ENCODE measurements at regions not wholly inside any gene's neighbourhood (a gene's known extent, or its start where the extent isn't known, plus 50 kb on each side); places are given as distances from the start of the nearest gene placed in this dataset.
"Not testable (repeated sequence)": the region's sequence is repeated elsewhere in the genome, so short reads cannot be mapped to it uniquely, and the experiment has no call there.

- H3K27ac ChIP-seq (ENCODE audit: low read depth, low read length); POLR2A ChIA-PET (ENCODE audit: partially characterized antibody); H3K27me3 ChIP-seq (ENCODE audit: insufficient read depth, low read length); H3K9me3 ChIP-seq (ENCODE audit: control insufficient read depth in 1 of 2, low read length in 2 of 2); H3K4me3 Mint-ChIP-seq; H3K27me3 Mint-ChIP-seq; H3K4me1 Mint-ChIP-seq; H3K36me3 Mint-ChIP-seq; H3K4me1 ChIP-seq (ENCODE audit: insufficient read depth, low read length); H3K27ac Mint-ChIP-seq; intact Hi-C loops (cut with micrococcal nuclease); DNase-seq; H3K4me3 ChIP-seq (ENCODE audit: low read length in 2 of 2); H3K36me3 ChIP-seq (ENCODE audit: insufficient read depth, low read length); CTCF ChIA-PET (ENCODE audit: partially characterized antibody): not testable (repeated sequence)
- H3K9me3 Mint-ChIP-seq: peaks cover 0 to 11% (median 2%) of the 10 kb centered on the region in 8 donors
These were observed 361.6 kb upstream of the EDIL3 start for GRCh38 chr5:84746280-84746679.

DNA sequence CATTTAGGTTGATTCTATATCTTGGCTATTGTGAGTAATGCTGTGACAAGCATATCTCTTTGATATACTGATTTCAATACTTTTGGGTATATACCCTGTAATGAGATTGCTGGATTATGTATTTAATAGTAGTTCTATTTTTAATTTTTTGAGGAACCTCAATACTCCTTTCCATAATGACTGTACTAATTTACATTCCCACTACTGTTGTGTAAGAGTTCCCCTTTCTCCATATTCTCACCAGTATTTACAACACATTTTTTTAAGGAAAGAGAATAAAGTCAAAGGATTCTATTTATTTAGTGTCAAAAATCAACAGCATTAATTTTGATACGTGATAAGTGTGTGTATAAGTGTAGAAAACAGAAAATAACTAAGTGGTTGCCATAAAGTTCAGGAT, 356.4 kb upstream of the EDIL3 start:
- Mint-ChIP-seq H3K36me3 (no peaks in the 10 kb centered on the region), H3K27me3 (no peaks in the 10 kb centered on the region), H3K4me3 (no peak overlapping the region), H3K27ac (no peak overlapping the region), H3K9me3 (peaks cover 0 to 9% (median under 1%) of the 10 kb centered on the region in 8 donors), H3K4me1 (no peaks in the 10 kb centered on the region)
- no peaks in the 10 kb centered on the region for H3K4me1 ChIP-seq (ENCODE audit: insufficient read depth, low read length)
- H3K36me3 ChIP-seq (ENCODE audit: insufficient read depth, low read length): no peaks in the 10 kb centered on the region
- H3K9me3 ChIP-seq (ENCODE audit: control insufficient read depth in 1 of 2, low read length in 2 of 2): no peaks in the 10 kb centered on the region
- H3K4me3 ChIP-seq (ENCODE audit: low read length in 2 of 2): no peak overlapping the region
- no peak overlapping the region for H3K27ac ChIP-seq (ENCODE audit: low read depth, low read length)
- intact Hi-C loops (cut with micrococcal nuclease): no loop called here
- ChIA-PET POLR2A (ENCODE audit: partially characterized antibody) (no interaction called here), CTCF (ENCODE audit: partially characterized antibody) (no interaction called here)
- DNase-seq: no peak
- H3K27me3 ChIP-seq (ENCODE audit: insufficient read depth, low read length): no peaks in the 10 kb centered on the region

DNA sequence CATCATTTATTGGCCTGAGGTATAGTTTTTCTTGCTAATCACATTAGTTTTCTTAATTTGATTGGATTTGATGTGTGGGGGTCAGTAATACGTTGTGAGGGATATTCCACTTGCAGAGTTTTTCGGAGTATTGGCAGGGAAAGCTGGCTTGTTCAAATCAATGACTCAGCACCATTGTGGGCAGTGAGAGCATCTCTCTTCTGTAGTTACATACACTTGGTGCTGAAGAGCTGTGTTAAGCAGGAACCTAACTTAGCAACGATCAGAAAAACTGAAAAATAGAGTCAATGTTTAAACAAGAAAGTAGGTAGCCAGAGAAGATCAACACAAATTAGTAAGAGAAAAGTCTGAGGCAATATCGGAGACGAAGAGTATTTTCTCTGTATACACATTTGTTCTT, 344.6 kb upstream of the EDIL3 start:
- Histone ChIP-seq H3K27me3 (ENCODE audit: insufficient read depth, low read length) (no peaks in the 10 kb centered on the region), H3K9me3 (ENCODE audit: control insufficient read depth in 1 of 2, low read length in 2 of 2) (no peaks in the 10 kb centered on the region), H3K4me3 (ENCODE audit: low read length in 2 of 2) (no peak overlapping the region), H3K27ac (ENCODE audit: low read depth, low read length) (no peak overlapping the region), H3K36me3 (ENCODE audit: insufficient read depth, low read length) (no peaks in the 10 kb centered on the region), H3K4me1 (ENCODE audit: insufficient read depth, low read length) (no peaks in the 10 kb centered on the region)
- Mint-ChIP-seq H3K36me3 (no peaks in the 10 kb centered on the region), H3K27ac (no peak overlapping the region), H3K9me3 (peaks cover 0 to 7% (median under 1%) of the 10 kb centered on the region in 8 donors), H3K4me3 (no peak overlapping the region), H3K4me1 (no peaks in the 10 kb centered on the region), H3K27me3 (no peaks in the 10 kb centered on the region)
- DNase-seq: no peak
- CTCF ChIA-PET (ENCODE audit: partially characterized antibody): no interaction called here
- POLR2A ChIA-PET (ENCODE audit: partially characterized antibody): no interaction called here
- intact Hi-C loops (cut with micrococcal nuclease): no loop called here

DNA sequence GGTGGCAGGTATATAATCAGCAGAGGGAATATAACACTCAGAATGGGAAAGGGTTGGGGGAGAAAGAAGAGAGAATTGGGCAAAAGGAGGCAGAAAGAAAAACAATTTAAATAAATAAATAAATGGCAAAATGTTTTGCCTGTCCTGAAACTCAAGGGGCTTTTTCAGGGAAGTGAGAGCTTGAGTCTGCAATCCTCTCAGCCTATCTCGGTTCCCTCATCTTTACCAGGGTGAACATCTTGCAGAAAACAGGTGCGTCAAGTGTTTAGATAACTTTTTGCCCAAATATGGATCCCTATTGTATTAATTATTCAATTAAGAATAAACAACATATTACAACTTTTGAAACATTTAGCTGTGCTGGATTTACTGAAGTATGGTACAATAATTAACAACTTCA, 343.0 kb upstream of the EDIL3 start:
- ChIA-PET POLR2A (ENCODE audit: partially characterized antibody) (no interaction called here), CTCF (ENCODE audit: partially characterized antibody) (no interaction called here)
- peaks cover 0 to 4% (median 0%) of the 10 kb centered on the region in 8 donors for H3K9me3 Mint-ChIP-seq
- H3K27me3 Mint-ChIP-seq: no peaks in the 10 kb centered on the region
- no peaks in the 10 kb centered on the region for H3K36me3 ChIP-seq (ENCODE audit: insufficient read depth, low read length)
- no peaks in the 10 kb centered on the region for H3K27me3 ChIP-seq (ENCODE audit: insufficient read depth, low read length)
- H3K27ac Mint-ChIP-seq: no peak overlapping the region
- no peak overlapping the region for H3K4me3 Mint-ChIP-seq
- H3K4me3 ChIP-seq (ENCODE audit: low read length in 2 of 2): no peak overlapping the region
- DNase-seq: no peak
- no peaks in the 10 kb centered on the region for H3K4me1 Mint-ChIP-seq
- no peaks in the 10 kb centered on the region for H3K4me1 ChIP-seq (ENCODE audit: insufficient read depth, low read length)
- intact Hi-C loops (cut with micrococcal nuclease): no loop called here
- no peaks in the 10 kb centered on the region for H3K9me3 ChIP-seq (ENCODE audit: control insufficient read depth in 1 of 2, low read length in 2 of 2)
- H3K27ac ChIP-seq (ENCODE audit: low read depth, low read length): no peak overlapping the region
- H3K36me3 Mint-ChIP-seq: no peaks in the 10 kb centered on the region

DNA sequence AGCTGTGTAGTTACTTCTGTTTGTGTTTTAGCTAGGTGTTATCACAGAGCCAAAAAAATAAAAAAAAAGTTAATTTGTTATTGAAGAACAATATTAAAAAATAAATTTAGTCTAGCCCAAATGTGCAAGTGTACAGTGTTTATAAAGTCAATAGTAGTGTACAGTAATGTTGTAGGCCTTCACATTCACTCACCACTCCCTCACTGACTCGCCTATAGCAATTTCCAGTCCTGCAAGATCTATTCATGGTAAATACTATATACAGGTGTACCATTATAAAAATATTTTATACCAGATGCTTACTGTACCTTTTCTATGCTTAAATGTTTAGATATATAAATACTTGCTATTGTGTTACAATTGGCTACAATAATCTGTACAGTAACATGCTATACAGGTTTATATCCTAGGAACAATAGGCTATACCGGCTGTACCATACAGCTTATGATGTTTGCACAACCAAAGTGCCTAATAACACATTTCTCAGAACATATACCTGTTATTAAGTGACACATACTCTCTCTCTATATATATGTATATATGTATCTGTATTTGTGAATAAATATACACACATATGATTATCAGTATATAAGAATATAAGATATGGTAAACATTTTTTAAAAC, 341.4 kb upstream of the EDIL3 start:
- no peaks in the 10 kb centered on the region for H3K4me1 ChIP-seq (ENCODE audit: insufficient read depth, low read length)
- intact Hi-C loops (cut with micrococcal nuclease): no loop called here
- no peaks in the 10 kb centered on the region for H3K36me3 Mint-ChIP-seq
- peaks cover 0 to 4% (median 0%) of the 10 kb centered on the region in 8 donors for H3K9me3 Mint-ChIP-seq
- no peaks in the 10 kb centered on the region for H3K27me3 Mint-ChIP-seq
- H3K9me3 ChIP-seq (ENCODE audit: control insufficient read depth in 1 of 2, low read length in 2 of 2): no peaks in the 10 kb centered on the region
- no peak for DNase-seq
- H3K27me3 ChIP-seq (ENCODE audit: insufficient read depth, low read length): no peaks in the 10 kb centered on the region
- H3K4me3 ChIP-seq (ENCODE audit: low read length in 2 of 2): no peak overlapping the region
- H3K27ac Mint-ChIP-seq: no peak overlapping the region
- POLR2A ChIA-PET (ENCODE audit: partially characterized antibody): no interaction called here
- no peaks in the 10 kb centered on the region for H3K4me1 Mint-ChIP-seq
- CTCF ChIA-PET (ENCODE audit: partially characterized antibody): interaction anchor here (0.6 kb wide), 1 partner anchor 93 kb away, joined by 3 read pairs; no protein-coding TSS in a partner anchor
- no peaks in the 10 kb centered on the region for H3K36me3 ChIP-seq (ENCODE audit: insufficient read depth, low read length)
- no peak overlapping the region for H3K4me3 Mint-ChIP-seq
- H3K27ac ChIP-seq (ENCODE audit: low read depth, low read length): no peak overlapping the region

GRCh38 chr5:84724683-84725082, 340.0 kb upstream of the EDIL3 start:
- Histone ChIP-seq H3K9me3 (ENCODE audit: control insufficient read depth in 1 of 2, low read length in 2 of 2) (no peaks in the 10 kb centered on the region), H3K36me3 (ENCODE audit: insufficient read depth, low read length) (no peaks in the 10 kb centered on the region), H3K4me1 (ENCODE audit: insufficient read depth, low read length) (no peaks in the 10 kb centered on the region), H3K27me3 (ENCODE audit: insufficient read depth, low read length) (no peaks in the 10 kb centered on the region), H3K27ac (ENCODE audit: low read depth, low read length) (no peak overlapping the region), H3K4me3 (ENCODE audit: low read length in 2 of 2) (no peak overlapping the region)
- Mint-ChIP-seq H3K36me3 (no peaks in the 10 kb centered on the region), H3K27me3 (no peaks in the 10 kb centered on the region), H3K27ac (no peak overlapping the region), H3K9me3 (peaks cover 0 to 2% (median 0%) of the 10 kb centered on the region in 8 donors), H3K4me3 (no peak overlapping the region), H3K4me1 (no peaks in the 10 kb centered on the region)
- ChIA-PET CTCF (ENCODE audit: partially characterized antibody) (no interaction called here), POLR2A (ENCODE audit: partially characterized antibody) (no interaction called here)
- DNase-seq: no peak
- intact Hi-C loops (cut with micrococcal nuclease): no loop called here

- Mint-ChIP-seq H3K4me3 (no peak overlapping the region), H3K27me3 (no peaks in the 10 kb centered on the region), H3K9me3 (peaks cover 0 to 2% (median 0%) of the 10 kb centered on the region in 8 donors), H3K36me3 (no peaks in the 10 kb centered on the region), H3K27ac (no peak overlapping the region), H3K4me1 (no peaks in the 10 kb centered on the region)
- Histone ChIP-seq H3K4me1 (ENCODE audit: insufficient read depth, low read length) (no peaks in the 10 kb centered on the region), H3K4me3 (ENCODE audit: low read length in 2 of 2) (no peak overlapping the region), H3K36me3 (ENCODE audit: insufficient read depth, low read length) (no peaks in the 10 kb centered on the region), H3K9me3 (ENCODE audit: control insufficient read depth in 1 of 2, low read length in 2 of 2) (no peaks in the 10 kb centered on the region), H3K27ac (ENCODE audit: low read depth, low read length) (no peak overlapping the region), H3K27me3 (ENCODE audit: insufficient read depth, low read length) (no peaks in the 10 kb centered on the region)
- CTCF ChIA-PET (ENCODE audit: partially characterized antibody): interaction anchor here (0.6 kb wide), 1 partner anchor 123 kb away, joined by 3 read pairs; no protein-coding TSS in a partner anchor
- POLR2A ChIA-PET (ENCODE audit: partially characterized antibody): no interaction called here
- DNase-seq: no peak
- intact Hi-C loops (cut with micrococcal nuclease): no loop called here
These were observed 339.5 kb upstream of the EDIL3 start for GRCh38 chr5:84724181-84724580.

DNA sequence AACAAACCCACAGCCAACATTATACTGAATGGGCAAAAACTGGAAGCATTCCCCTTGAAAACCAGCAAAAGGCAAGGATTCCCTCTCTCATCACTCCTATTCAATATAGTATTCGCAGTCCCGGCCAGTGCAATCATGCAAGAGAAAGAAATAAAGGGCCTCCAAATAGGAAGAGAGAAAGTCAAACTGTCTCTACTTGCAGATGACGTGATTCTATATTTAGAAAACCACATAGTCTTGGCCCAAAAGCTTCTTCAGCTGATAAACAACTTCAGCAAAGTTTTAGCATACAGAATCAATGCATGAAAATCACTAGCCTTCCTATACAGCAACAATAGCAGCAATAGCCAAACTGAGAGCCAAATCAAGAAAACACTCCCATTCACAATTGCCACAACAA, 333.7 kb upstream of the EDIL3 start:
- Mint-ChIP-seq H3K4me3 (no peak overlapping the region), H3K4me1 (no peaks in the 10 kb centered on the region)
- intact Hi-C loops (cut with micrococcal nuclease): no loop called here

More for the DNA sequence above, 333.7 kb upstream of the EDIL3 start:
- Mint-ChIP-seq H3K27ac (no peak overlapping the region), H3K9me3 (peaks cover 0 to 13% (median 4%) of the 10 kb centered on the region in 8 donors), H3K36me3 (no peaks in the 10 kb centered on the region), H3K27me3 (no peaks in the 10 kb centered on the region)
- CTCF ChIA-PET (ENCODE audit: partially characterized antibody): no interaction called here
- Histone ChIP-seq H3K9me3 (ENCODE audit: control insufficient read depth in 1 of 2, low read length in 2 of 2) (no peaks in the 10 kb centered on the region), H3K27me3 (ENCODE audit: insufficient read depth, low read length) (no peaks in the 10 kb centered on the region), H3K27ac (ENCODE audit: low read depth, low read length) (no peak overlapping the region), H3K36me3 (ENCODE audit: insufficient read depth, low read length) (no peaks in the 10 kb centered on the region), H3K4me3 (ENCODE audit: low read length in 2 of 2) (no peak overlapping the region), H3K4me1 (ENCODE audit: insufficient read depth, low read length) (no peaks in the 10 kb centered on the region)
- no peak for DNase-seq
- POLR2A ChIA-PET (ENCODE audit: partially characterized antibody): no interaction called here

All from CD4-positive, alpha-beta memory T cell (primary cell).